8988T (cell line): ENCODE measurements at regions not wholly inside any gene's neighbourhood (a gene's known extent, or its start where the extent isn't known, plus 50 kb on each side); places are given as distances from the start of the nearest gene placed in this dataset.
"Not testable (repeated sequence)": the region's sequence is repeated elsewhere in the genome, so short reads cannot be mapped to it uniquely, and the experiment has no call there.

Source experiments
- DNase-seq: peaks from one replicate; pipeline ENCODE4 v3.0.0; 2011

DNA sequence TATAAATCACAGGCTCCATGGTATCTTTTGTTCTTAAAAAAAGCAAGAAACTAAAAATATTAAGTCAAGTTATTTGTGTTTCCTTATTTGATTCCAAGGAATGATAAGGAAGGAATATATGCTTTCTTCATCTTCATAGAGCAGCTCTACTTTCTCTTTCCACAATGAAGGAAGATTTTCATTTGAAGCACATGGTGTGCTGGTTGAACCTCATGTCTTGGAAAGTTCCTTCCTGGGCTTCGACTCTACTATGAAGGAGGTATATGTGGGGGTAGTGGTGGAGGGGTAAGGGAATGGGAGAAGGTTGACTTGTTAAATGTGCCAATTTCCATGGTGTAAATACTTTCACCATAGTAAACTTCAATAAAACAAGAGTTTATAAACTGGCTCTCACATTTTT lies 698.0 kb downstream of the CETN3 start:
- no peak for DNase-seq

DNA sequence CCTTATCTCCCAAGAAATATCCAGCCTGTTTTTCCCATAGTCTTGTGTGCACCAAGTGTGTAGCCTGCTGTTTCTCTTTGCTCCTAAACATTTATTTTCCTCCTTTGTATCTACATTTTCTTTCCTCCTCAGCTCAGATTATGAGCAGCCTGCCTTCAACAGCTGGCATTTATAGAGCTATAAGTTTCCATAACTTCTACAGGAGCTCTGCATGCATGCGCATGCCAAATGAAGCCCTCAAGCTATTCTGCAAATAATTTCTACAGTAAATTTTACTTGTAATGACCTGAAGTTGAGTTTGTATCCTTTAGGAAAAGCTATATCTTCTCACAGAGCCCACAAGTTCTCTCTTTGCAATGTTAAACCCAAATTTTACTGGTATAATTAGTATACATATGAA lies 699.5 kb downstream of the CETN3 start:
- no peak for DNase-seq

DNA sequence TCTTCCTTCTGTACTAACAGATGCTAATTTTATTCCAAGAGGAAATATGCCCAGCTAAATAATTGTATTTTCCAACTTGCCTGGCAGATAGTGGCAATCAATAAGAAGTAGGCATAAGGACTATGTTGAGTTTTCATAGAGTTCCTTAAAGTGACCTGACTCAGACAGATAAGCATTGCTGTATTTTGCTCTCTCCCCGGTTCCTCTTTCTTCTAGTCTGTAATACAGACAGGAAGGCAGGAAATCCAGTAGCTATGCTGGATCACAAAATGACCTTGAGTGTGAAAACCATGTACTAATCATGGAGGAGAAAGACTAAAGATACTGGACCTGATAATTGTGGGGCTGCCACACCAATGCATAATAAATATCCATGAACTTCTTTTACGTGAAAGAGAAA lies 701.7 kb downstream of the CETN3 start:
- DNase-seq, result no peak

DNA sequence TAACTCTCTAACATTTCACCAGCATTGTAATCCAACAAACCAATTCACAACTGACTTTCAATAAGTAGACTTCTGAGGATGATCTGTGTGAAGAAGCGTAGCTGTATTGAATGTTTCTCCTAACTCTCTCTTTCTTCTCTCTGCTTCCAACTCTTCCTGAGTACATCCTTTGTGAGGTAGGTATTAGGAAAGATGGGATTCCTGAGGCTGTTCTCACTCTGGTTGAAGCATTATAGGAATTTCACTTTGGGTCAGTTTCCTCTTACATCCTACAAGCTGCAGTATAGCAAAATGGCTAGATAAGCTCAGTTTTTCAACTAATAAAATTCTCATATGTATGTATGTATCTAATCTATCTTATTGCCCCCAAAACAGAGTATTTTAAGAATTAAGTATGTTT lies 702.8 kb downstream of the CETN3 start:
- DNase-seq, result no peak

DNA sequence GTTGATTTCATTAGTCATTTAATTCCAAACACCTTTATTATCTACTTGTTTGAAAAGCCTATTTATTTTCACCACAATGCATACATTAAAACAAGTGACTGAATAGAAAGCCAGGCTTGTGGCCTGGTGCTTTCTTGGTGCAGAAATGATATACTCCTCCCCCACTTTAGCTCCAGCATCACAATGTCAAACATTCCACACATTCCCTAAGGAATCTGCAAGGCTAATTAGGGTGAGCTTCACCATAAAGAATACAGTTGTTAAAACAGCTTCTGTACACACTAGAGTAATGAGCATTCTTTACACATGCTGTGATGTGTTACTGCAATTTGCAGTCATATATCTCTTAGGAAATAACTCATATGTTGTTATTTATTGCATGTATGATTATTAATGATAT lies 705.7 kb downstream of the CETN3 start:
- no peak for DNase-seq

DNA sequence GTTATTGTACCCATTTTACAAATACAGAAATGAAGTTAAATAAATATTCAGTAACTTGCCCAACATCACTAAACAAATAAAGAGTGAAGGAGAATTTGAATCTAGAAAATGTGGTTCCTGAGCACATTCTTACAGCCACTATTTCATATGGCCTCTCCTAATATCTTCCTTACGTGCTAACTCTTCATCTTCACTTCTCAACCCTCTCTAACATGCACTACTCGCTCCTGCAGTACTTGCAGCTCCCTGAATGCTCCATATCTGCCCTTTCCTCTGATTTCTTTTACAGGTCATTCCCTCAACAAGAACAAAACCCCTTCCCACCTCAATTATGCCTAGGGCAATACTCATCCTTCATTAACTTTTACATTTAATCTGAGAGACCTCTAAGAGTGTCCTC lies 711.5 kb downstream of the CETN3 start:
- no peak for DNase-seq

DNA sequence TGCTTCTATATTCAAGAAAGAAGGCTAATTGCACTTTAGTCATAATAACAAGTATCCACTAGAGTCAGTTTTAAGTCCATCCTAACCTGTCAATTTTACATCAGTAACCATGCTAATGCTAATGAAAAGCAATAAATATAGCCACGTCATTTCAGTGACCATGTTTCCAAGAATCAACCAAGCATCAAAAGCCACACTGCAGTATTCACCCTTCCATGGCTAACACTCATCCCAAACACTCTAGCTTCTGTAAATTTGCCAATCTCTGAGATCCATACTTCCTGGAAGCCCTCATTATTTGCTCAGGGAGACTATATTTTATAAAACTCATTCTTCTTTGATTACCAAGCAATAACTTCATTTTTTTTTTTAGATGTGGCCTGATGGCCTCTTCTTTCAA lies 712.0 kb downstream of the CETN3 start:
- DNase-seq, result no peak

DNA sequence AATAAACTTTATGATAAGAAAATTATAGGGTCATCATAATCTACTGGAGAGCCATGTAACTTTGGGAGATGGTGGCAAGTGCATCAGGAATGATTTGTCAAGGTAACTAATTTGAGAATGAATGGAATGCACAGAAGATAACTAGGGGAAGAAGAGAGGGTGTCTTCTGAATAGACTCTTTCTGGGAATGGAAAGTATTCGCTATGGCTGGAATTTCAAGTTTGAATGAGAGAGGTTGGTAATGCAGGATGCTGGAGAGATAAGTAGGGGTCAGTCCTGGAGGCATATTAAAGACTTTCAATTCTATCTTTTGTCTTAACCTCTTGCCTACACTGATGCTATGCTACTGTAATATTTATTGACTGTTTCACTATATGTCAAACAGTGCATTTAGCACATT lies 714.2 kb downstream of the CETN3 start:
- DNase-seq, result no peak

DNA sequence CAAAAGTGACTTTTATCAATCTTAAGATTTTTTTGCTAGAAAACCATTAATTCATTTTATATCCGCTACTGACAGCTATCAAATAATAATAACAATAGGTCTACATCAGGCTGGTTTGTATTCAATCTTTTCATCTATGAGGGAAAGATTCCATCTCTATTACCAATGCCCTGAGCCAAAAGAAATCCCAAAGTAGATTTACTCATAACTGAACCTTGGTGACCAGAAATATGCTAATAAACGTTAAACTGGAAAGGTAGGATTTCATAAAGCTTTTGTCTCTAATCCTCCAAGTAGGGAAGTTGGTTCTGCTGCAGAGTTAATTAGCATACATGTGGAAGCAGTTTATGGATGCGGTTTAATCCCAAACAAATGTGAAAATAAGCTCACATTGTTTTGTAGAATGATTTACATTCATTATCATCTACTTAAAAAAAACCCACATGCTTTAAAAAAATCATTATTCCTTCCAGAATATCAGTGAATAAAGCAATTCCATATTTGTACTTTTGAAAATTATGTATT lies 715.5 kb downstream of the CETN3 start:
- DNase-seq, result no peak

DNA sequence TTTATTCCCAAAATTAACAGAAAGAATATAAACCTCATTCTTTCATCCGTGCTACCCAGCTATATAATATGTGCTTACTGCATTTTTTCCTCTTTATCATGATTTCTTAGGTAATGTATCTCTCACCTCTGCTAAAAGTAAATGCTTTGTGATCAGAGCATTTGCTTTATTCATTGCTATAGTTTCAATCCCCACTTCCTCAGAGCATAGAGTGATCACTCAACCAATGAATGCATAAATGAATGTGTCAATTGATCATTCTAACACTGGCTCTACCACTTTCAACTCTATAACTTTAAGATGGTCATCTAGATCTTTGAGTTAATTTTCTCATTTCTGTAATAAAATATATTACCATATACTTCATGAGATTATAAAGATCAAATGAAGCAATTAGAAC lies 719.2 kb downstream of the CETN3 start:
- DNase-seq, result no peak

DNA sequence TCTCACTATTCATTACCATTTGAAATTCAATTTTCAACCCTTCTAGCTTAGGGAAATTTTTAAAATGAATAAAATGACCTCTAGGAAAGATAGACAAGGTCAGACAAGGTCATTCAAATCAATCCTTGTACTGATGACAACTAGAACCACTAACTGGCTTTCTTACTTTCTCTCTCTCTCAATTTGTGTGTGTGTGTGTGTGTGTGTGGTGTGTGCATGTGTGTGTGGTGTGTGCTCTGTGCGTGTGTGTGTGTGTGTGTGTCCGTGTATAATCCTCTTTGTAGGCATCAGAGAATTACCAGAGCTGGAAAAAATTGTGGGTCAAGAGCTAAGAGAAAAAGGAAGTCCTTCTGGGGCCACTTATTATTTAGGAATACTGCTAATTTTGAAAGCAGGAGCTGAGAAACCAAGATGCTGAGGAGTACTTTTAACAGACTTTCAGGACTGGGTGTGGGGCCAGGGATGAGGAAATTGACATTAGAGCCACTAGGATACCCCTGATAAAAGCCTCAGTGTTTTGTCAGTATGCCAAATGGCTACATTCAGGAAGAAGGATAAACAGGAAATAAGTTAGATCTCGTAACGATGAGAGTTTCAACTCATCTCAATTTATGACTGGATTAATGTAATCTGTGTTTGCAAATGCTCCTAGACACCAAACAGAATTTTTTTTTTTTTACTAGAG lies 723.3 kb downstream of the CETN3 start:
- DNase-seq, result no peak

DNA sequence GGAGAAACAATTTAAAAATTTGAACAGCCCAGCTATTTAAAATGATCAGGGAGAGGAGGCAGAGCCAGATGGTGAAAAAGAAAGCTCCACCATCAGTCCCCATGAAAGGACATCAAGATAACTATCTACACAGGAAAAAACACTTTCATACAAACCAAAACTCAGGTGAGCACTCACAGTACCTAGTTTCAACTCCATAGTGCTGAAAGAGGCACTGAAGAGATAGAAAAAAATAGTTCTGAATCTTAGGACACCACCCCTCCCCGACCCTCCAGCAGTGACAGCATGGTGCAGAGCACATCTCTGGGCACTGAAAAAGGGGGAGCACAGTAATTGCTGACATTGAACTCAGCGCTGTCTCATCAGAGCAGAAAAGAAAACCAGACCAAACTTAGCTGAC lies 732.9 kb downstream of the CETN3 start:
- no peak for DNase-seq

DNA sequence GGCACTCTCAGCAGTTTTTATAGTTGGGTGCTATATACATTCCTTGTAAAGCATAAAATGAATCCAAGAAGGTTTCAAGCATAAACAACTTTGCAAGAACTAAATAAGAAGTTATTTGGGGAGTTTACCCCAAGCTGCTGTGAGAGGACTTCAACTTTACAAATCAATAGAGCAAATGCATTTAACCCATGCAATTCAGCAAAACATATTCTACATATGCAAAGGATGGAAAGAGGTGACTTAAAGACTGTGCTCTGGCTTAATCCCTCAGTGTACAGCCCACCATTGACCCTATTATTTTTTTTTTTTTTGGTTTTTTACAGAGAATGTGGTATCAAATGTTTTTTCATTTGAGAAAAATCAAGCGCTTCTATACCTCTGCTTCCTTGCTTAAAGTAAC lies 736.5 kb downstream of the CETN3 start:
- DNase-seq, result no peak

DNA sequence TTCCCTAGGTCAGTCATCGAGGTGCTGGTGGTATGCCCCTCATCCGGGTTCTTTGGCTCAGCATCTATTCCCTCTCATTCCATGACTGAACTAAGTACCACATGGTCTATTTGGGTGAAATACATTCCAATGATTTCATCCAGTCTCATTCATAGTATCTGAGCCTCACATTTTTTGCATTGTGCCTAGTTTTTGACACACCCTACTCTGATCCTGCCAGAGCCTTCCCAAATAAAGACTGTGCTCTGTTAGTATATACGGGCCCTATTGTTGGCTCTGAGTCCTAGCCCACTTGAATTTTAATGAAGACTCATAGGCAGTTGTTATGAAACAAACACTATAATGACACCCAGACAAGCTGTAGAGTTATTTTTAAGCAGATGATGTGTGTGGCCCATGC lies 740.7 kb downstream of the CETN3 start:
- DNase-seq, result no peak

DNA sequence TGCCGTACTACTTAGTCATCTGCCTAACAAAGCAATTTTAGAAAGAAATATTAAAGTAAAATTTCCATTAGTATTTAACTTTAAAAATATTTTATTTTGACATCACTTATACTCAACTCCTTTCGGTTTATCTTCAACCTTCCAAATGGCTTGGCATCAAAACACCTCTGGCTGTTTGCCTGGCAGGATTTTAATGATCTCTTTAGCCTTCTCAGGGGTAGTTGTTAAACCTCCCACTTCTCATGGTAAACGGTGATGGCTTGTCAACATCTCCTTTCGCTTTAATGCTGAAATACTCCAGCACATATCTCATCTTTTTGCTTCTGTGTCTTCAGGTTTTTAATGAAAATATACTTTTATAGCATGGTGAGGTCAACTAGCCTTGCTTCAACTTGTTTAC lies 747.1 kb downstream of the CETN3 start:
- no peak for DNase-seq

DNA sequence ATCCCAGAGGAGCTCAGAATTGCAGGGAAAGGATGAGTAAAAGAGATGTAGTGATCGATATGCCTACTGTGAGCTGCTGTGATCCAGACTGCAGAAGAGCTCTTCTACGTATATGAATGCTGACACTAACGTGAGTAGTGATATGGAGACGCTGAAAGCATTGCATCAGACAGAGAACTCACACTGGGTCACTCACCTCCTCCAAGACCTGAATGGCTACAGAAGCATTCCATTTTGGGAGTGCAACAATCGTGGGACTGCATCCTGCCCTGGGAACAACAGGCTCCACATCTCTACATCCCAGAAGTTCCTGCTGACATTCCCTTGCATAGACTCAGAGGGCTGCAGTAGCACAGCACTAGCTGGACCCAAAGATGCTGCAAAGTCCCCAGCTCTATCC lies 755.9 kb upstream of the MEF2C start:
- DNase-seq, result no peak

DNA sequence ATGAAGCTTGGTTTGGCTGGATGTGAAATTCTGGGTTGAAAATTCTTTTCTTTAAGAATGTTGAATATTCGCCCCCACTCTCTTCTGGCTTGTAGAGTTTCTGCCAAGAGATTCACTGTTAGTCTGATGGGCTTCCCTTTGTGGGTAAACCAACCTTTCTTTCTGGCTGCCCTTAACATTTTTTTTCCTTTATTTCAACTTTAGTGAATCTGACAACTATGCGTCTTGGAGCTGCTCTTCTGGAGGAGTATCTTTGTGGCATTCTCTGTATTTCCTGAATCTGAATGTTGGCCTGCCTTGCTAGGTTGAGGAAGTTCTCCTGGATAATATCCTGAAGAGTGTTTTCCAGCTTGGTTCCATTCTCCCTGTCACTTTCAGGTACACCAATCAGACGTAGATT lies 751.2 kb upstream of the MEF2C start:
- DNase-seq, result not testable (repeated sequence)

DNA sequence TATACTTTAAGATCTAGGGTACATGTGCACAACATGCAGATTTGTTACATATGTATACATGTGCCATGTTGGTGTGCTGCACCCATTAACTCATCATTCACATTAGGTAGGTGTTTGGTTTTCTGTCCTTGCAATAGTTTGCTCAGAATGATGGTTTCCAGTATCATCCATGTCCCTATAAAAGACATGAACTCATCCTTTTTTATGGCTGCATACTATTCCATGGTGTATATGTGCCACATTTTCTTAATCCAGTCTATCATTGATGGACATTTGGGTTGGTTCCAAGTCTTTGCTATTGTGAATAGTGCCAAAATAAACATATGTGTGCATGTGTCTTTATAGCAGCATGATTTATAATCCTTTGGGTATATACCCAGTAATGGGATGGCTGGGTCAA lies 747.1 kb upstream of the MEF2C start:
- not testable (repeated sequence) for DNase-seq

DNA sequence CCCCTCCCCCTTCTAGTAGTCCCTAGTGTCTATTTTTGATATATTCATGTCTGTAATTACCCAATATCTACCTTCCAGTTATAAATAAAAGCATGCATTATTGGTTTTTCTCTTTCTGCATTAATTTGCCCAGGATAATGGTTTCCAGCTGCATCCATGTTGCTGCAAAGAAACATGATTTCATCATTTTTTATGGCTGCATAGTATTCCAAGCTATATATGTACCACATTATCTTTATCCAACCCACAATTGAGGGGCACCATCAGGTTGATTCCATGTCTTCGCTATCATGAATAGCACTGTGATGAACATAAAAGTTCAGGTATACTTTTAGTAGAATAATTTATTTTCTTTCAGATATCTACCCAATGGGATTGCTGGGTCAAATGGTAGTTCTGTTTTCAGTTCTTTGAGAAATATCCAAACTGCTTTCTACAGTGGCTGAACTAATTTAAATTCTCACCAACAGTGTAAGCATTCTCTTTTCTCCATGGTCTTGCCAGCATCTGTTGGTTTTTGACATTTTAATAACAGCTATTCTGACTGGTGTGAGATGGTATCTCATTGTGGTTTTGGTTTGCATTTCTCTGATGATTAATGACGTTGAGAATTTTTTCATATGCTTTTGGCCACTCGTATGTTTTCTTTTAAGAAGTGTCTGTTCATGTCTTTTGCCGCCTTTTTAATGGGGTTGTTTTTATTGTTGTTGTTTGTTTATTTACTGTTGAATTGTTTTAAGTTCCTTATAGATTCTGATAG lies 746.1 kb upstream of the MEF2C start:
- no peak for DNase-seq

DNA sequence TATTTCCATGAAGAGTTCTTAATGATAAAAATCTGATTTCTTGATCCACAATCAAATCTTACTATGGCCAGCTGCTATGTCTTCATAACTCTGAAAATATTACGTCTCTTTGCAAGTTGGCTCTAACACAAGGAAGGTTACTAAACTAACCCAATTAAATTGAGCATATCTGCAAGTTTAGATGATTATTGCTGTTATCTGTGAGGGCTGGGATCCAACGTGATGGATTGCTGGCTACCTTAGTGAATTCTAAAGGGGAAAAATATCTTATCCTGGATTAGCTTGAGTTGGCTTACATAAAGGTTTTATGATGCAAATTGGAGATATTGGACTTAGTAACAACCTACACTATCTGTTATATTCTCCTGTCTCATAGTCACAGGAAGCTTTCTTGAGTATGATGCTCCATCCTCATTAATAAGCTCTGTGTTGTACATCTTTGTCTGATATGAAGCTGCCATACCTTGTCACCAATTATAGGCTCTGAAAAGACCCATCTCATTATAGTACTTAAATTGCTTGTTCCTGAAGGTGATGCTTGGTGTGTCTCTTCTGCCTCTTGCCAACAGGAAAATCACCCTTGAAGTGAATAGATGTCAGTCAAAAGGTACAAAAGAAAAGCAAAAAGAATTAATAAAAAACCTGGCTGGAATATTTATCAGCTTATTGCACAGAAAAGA lies 733.0 kb upstream of the MEF2C start:
- no peak for DNase-seq

DNA sequence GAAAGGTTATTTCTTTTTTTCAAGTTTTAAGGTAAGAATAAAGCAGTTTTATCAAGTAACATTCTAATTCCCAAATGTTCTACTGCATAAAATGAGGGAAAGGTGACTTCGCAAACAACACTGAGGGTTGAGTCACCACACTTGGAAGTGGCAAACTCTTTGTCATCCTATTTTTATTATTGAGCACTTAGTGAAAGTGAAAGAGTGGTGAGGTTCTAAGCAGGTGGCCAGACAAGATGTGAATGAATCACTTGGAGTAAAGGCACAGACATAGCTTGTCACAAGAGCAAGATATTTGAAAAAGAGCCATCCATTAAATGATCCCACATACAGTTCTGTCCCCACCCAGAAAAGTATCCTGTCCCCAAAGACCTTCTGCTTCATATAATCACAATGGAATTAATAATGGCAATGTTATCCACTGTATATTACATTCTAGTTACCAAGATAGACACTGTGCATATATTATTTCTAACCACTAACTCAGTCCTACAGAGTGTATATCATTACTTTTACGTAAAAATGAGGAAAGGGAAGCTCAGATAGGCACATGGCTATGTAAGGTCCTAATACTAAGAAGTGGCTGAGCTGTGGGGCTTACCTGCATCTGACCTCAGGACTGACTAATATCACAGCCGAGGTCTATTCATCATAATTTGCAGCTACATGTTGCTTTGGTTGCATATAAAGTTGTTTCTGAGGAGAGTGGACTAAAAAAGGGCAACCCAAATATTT lies 730.4 kb upstream of the MEF2C start:
- DNase-seq, result no peak

DNA sequence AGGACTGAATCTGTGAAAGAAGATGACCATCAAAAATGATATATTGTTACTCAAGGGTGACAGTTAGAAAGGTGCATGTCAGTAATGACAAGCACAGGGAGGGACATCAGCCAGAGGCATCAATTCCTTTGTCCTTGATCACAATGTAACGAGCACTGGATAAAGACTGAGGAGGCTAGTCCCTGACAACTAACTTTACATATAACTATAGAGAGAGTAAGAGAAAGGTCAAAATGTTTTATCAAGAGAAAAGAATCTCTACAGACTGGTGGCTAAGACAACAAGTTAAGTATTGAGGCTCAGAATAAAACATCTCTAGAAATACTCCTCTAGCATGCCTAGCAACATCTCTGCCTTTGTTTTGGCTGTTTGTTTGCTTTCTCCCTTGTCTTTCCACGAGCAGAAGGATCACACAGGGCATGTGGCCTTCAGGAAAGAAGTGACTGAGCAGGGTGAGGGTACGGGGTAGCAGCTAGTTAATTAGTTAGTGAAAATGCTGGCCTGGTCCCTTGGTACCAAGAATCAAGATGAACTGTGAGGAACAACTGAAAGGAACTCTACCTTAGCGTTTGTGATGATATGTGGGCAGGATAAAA lies 724.1 kb upstream of the MEF2C start:
- DNase-seq, result no peak

DNA sequence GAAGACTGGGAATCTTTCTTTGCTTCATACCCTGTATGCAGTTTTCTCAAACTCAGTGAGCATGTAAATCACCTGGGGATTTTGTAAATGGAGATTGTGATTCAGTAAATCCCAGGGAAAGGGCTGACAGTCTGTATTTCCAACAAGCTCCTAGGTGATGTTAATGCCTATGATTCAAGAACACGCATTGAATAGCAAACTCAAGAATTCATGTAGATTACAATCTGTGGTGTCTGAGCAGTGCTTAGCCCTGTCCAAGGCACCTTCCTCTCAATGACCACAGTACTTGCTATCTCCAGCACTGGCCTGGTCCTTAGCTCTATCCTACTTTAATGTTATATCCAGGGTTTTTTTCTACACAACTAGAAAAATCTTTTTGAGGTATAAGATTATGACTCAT lies 721.4 kb upstream of the MEF2C start:
- no peak for DNase-seq
